T1000 (cell line): ENCODE measurements at regions not wholly inside any gene's neighbourhood (a gene's known extent, or its start where the extent isn't known, plus 50 kb on each side); places are given as distances from the start of the nearest gene placed in this dataset.
"Not testable (repeated sequence)": the region's sequence is repeated elsewhere in the genome, so short reads cannot be mapped to it uniquely, and the experiment has no call there.

ENCODE experiments used
- DNase-seq: peaks from one replicate; lab custom pipeline; 2025; ENCODE audit warnings: mixed read lengths; lab: John Stamatoyannopoulos, UW

GRCh38 chr2:22967756-22968155 lies 417.2 kb upstream of the KLHL29 start:
- DNase-seq = no peak

GRCh38 chr2:22970284-22970975 lies 414.5 kb upstream of the KLHL29 start:
- DNase-seq = no peak

GRCh38 chr2:22970991-22971390 lies 414.0 kb upstream of the KLHL29 start:
- DNase-seq = no peak

- no peak for DNase-seq
Measured at GRCh38 chr2:22981785-22982184, 403.2 kb upstream of the KLHL29 start.

- not testable (repeated sequence) for DNase-seq
Measured at GRCh38 chr2:22984152-22984551, 400.8 kb upstream of the KLHL29 start.

- no peak for DNase-seq
Measured at GRCh38 chr2:22990246-22990645, 394.7 kb upstream of the KLHL29 start.

GRCh38 chr2:22991844-22992243 lies 393.1 kb upstream of the KLHL29 start:
- DNase-seq = no peak

- DNase-seq = no peak
Measured at GRCh38 chr2:22992441-22992840, 392.5 kb upstream of the KLHL29 start.

- DNase-seq = no peak
Measured at GRCh38 chr2:22993250-22993649, 391.7 kb upstream of the KLHL29 start.

GRCh38 chr2:22995576-22995975 lies 389.4 kb upstream of the KLHL29 start:
- DNase-seq = no peak

GRCh38 chr2:22996911-22997310 lies 388.1 kb upstream of the KLHL29 start:
- no peak for DNase-seq

- no peak for DNase-seq
Measured at GRCh38 chr2:22998359-22998758, 386.6 kb upstream of the KLHL29 start.

GRCh38 chr2:22999951-23000350 lies 385.0 kb upstream of the KLHL29 start:
- no peak for DNase-seq

- DNase-seq = no peak
Measured at GRCh38 chr2:23002234-23002633, 382.7 kb upstream of the KLHL29 start.

GRCh38 chr2:23005469-23005868 lies 379.5 kb upstream of the KLHL29 start:
- no peak for DNase-seq

GRCh38 chr2:23007631-23008235 lies 377.2 kb upstream of the KLHL29 start:
- no peak for DNase-seq

- no peak for DNase-seq
Measured at GRCh38 chr2:23008440-23008839, 376.5 kb upstream of the KLHL29 start.

GRCh38 chr2:23008951-23009350 lies 376.0 kb upstream of the KLHL29 start:
- DNase-seq = no peak

GRCh38 chr2:23009545-23010149 lies 375.3 kb upstream of the KLHL29 start:
- DNase-seq = peak; percentile 9

GRCh38 chr2:23012499-23012898 lies 372.5 kb upstream of the KLHL29 start:
- DNase-seq = no peak

- DNase-seq = no peak
Measured at GRCh38 chr2:23015651-23016200, 369.3 kb upstream of the KLHL29 start.

GRCh38 chr2:23019476-23019875 lies 365.5 kb upstream of the KLHL29 start:
- DNase-seq = no peak

GRCh38 chr2:23020659-23021058 lies 364.3 kb upstream of the KLHL29 start:
- DNase-seq = no peak
